ENCODE measurements at regions not wholly inside any gene's neighbourhood (a gene's known extent, or its start where the extent isn't known, plus 50 kb on each side); places are given as distances from the start of the nearest gene placed in this dataset.

DNA sequence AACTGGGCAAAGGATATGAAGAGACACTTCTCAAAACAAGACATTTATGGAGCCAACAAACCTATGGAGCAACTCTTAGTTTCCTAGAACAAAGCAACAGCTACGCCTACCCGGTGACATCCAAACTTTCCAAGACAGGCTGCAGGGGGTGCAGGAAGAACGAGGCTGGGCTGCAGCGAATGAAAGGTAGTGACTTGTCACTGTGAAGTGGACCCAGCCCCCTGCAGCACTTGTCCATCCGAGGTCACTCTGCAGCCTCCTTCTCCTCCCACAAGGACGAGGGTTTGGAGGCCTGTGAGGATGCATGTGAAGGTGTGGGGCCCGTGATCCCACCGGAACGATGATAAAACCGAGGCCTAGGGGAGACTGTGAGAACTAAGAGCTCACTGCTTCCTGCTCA lies 192.6 kb upstream of the RPL38 start:
- H4K20me1 ChIP-seq (ENCODE audit: control insufficient read depth, insufficient read depth, low read length, poor library complexity, severe bottlenecking): no peaks in the 10 kb centered on the region
- no peaks in the 10 kb centered on the region for H3K79me2 ChIP-seq (ENCODE audit: control insufficient read depth, insufficient read depth, low read length)
- no peaks in the 10 kb centered on the region for H3K36me3 ChIP-seq (replicated peaks in 1 of 2; ENCODE audit: control extremely low read depth in 1 of 2, control insufficient read depth in 1 of 2, extremely low read depth in 1 of 2, insufficient read depth in 2 of 2, low read length in 1 of 2)
- H3K27ac Mint-ChIP-seq: no peak overlapping the region
- no peak overlapping the region for H2AFZ ChIP-seq (ENCODE audit: insufficient read depth, low read depth, low read length, poor library complexity, severe bottlenecking)
- peaks cover 0 to 6% (median 0%) of the 10 kb centered on the region in 3 donors for H3K9me3 ChIP-seq (ENCODE audit: control extremely low read depth in 1 of 3, control insufficient read depth in 2 of 3, insufficient read depth in 1 of 3, low read length in 2 of 3)
- H3K4me3 Mint-ChIP-seq: no peak overlapping the region
- no peaks in the 10 kb centered on the region for H3K4me1 ChIP-seq (ENCODE audit: control insufficient read depth in 2 of 2, insufficient read depth in 2 of 2, low read length in 2 of 2)
- no peak for TF ChIP-seq EZH2 (IDR thresholded peaks at IDR 0.05; ENCODE audit: borderline replicate concordance, insufficient read depth, low read depth, low read length, poor library complexity, severe bottlenecking)
- TF ChIP-seq, protein P1, sequence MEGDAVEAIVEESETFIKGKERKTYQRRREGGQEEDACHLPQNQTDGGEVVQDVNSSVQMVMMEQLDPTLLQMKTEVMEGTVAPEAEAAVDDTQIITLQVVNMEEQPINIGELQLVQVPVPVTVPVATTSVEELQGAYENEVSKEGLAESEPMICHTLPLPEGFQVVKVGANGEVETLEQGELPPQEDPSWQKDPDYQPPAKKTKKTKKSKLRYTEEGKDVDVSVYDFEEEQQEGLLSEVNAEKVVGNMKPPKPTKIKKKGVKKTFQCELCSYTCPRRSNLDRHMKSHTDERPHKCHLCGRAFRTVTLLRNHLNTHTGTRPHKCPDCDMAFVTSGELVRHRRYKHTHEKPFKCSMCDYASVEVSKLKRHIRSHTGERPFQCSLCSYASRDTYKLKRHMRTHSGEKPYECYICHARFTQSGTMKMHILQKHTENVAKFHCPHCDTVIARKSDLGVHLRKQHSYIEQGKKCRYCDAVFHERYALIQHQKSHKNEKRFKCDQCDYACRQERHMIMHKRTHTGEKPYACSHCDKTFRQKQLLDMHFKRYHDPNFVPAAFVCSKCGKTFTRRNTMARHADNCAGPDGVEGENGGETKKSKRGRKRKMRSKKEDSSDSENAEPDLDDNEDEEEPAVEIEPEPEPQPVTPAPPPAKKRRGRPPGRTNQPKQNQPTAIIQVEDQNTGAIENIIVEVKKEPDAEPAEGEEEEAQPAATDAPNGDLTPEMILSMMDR (IDR thresholded peaks at IDR 0.05): no peak
- ChIA-PET CTCF (no interaction called here), POLR2A (no interaction called here)
- no peak overlapping the region for H3K9ac ChIP-seq (ENCODE audit: low read length)
- peaks cover 54% of the 10 kb centered on the region for H3K27me3 Mint-ChIP-seq
- H3K9me3 Mint-ChIP-seq (ENCODE audit: insufficient read depth): no peaks in the 10 kb centered on the region
- H3K27ac ChIP-seq (ENCODE audit: low read length in 2 of 2): no peak overlapping the region
- DNase-seq (no peak), ATAC-seq (ENCODE audit: low read depth) (no peak)
- intact Hi-C loops (cut with micrococcal nuclease): no loop called here
- no peaks in the 10 kb centered on the region for H3K4me1 Mint-ChIP-seq
- WGBS (ENCODE audit: insufficient coverage): 92% methylated on average over 5 of the region's 10 CpGs
- peaks cover 0 to 21% (median 0%) of the 10 kb centered on the region in 4 experiments for H3K27me3 ChIP-seq (replicated peaks in 1 of 4; ENCODE audit: control extremely low read depth in 1 of 4, control insufficient read depth in 3 of 4, insufficient read depth in 4 of 4, low read length in 3 of 4)
- no peak overlapping the region for H3K4me2 ChIP-seq (replicated peaks; ENCODE audit: low read depth, low read length, poor library complexity, severe bottlenecking)
- H3K4me3 ChIP-seq (ENCODE audit: control extremely low read depth in 1 of 5, extremely low read depth in 1 of 5, insufficient read depth in 1 of 5, low read depth in 2 of 5, low read length in 4 of 5): no peak overlapping the region

DNA sequence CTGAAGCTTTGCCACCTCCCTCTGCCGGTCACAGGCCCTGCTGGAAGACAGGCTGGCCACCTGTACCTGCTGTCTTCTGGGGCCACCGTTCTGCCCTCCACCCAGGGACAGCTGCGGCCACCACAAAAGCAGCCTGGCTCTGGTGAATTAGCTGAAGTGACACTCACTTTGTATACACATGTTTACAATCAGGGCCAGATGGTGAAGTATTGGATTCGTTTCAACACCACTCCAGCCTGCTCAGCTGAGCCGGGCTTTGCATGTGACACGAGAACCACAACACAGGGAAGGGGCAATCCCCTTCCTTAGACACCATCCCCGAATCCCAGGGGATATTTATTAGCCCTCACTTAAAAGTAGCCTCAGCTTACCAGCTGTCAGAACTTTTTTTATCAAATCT lies 191.5 kb upstream of the RPL38 start:
- no peak overlapping the region for H3K4me3 ChIP-seq (ENCODE audit: control extremely low read depth in 1 of 5, extremely low read depth in 1 of 5, insufficient read depth in 1 of 5, low read depth in 2 of 5, low read length in 4 of 5)
- Mint-ChIP-seq H3K9me3 (ENCODE audit: insufficient read depth) (no peaks in the 10 kb centered on the region), H3K27ac (no peak overlapping the region), H3K27me3 (peaks cover 59% of the 10 kb centered on the region), H3K4me3 (no peak overlapping the region), H3K4me1 (no peaks in the 10 kb centered on the region)
- H3K27ac ChIP-seq (ENCODE audit: low read length in 2 of 2): no peak overlapping the region
- peaks cover 0 to 6% (median 0%) of the 10 kb centered on the region in 3 donors for H3K9me3 ChIP-seq (ENCODE audit: control extremely low read depth in 1 of 3, control insufficient read depth in 2 of 3, insufficient read depth in 1 of 3, low read length in 2 of 3)
- H3K9ac ChIP-seq (ENCODE audit: low read length): no peak overlapping the region
- ChIA-PET CTCF (no interaction called here), POLR2A (no interaction called here)
- intact Hi-C loops (cut with micrococcal nuclease): no loop called here
- WGBS (ENCODE audit: insufficient coverage): 24% methylated on average over 5 of the region's 7 CpGs
- no peak overlapping the region for H3K4me2 ChIP-seq (replicated peaks; ENCODE audit: low read depth, low read length, poor library complexity, severe bottlenecking)
- ATAC-seq (ENCODE audit: low read depth): no peak
- TF ChIP-seq EZH2 (IDR thresholded peaks at IDR 0.05; ENCODE audit: borderline replicate concordance, insufficient read depth, low read depth, low read length, poor library complexity, severe bottlenecking): no peak
- TF ChIP-seq, protein P1 (IDR thresholded peaks at IDR 0.05): no peak
- H3K36me3 ChIP-seq (replicated peaks in 1 of 2; ENCODE audit: control extremely low read depth in 1 of 2, control insufficient read depth in 1 of 2, extremely low read depth in 1 of 2, insufficient read depth in 2 of 2, low read length in 1 of 2): no peaks in the 10 kb centered on the region
- H2AFZ ChIP-seq (ENCODE audit: insufficient read depth, low read depth, low read length, poor library complexity, severe bottlenecking): no peak overlapping the region
- peaks cover 0 to 21% (median 0%) of the 10 kb centered on the region in 4 experiments for H3K27me3 ChIP-seq (replicated peaks in 1 of 4; ENCODE audit: control extremely low read depth in 1 of 4, control insufficient read depth in 3 of 4, insufficient read depth in 4 of 4, low read length in 3 of 4)
- DNase-seq: no peak
- H3K4me1 ChIP-seq (ENCODE audit: control insufficient read depth in 2 of 2, insufficient read depth in 2 of 2, low read length in 2 of 2): no peaks in the 10 kb centered on the region
- H4K20me1 ChIP-seq (ENCODE audit: control insufficient read depth, insufficient read depth, low read length, poor library complexity, severe bottlenecking): no peaks in the 10 kb centered on the region
- H3K79me2 ChIP-seq (ENCODE audit: control insufficient read depth, insufficient read depth, low read length): no peaks in the 10 kb centered on the region

All from B cell (primary cell).